OCI-LY3 (cell line): ENCODE measurements at regions not wholly inside any gene's neighbourhood (a gene's known extent, or its start where the extent isn't known, plus 50 kb on each side); places are given as distances from the start of the nearest gene placed in this dataset.

ENCODE experiments used
- H2AFZ ChIP-seq: fragments of 200-600, 300-600 bp; shearing (Covaris generic); 2 replicates; pipeline ENCODE4 v1.6.0; 2014; ENCODE audit warnings: antibody characterized with exemption, low read depth, low read length
- H3K27ac ChIP-seq: fragments of 200-600, 300-600 bp; sonication (generic); 2 replicates; pipeline ENCODE4 v1.5.1; 2014; ENCODE audit warnings: mild to moderate bottlenecking, low read length, moderate library complexity, mixed read lengths
- H3K27me3 ChIP-seq: fragments of 200-600, 300-600 bp; sonication (generic); 2 replicates; pipeline ENCODE4 v1.6.1; 2014; ENCODE audit warnings: low read depth, low read length, mixed read lengths
- H3K36me3 ChIP-seq: fragments of 200-600, 300-600 bp; sonication (generic); replicated peaks from 2 replicates; pipeline ENCODE3; 2014; ENCODE audit warnings: low read depth, low read length, mixed read lengths
- H3K4me1 ChIP-seq: fragments of 300-600, 200-600 bp; sonication (generic); 2 replicates; pipeline ENCODE4 v1.6.1; 2014; ENCODE audit warnings: low read length, mixed read lengths
- H3K4me2 ChIP-seq: fragments of 200-600, 300-600 bp; sonication (generic); 2 replicates; pipeline ENCODE4 v1.6.1; 2014; ENCODE audit warnings: low read length, mixed read lengths
- H3K4me3 ChIP-seq: fragments of 300-600, 200-600 bp; sonication (generic); 2 replicates; pipeline ENCODE4 v1.5.1; 2014; ENCODE audit warnings: antibody characterized with exemption, mild to moderate bottlenecking, low read length, moderate library complexity
- H3K79me2 ChIP-seq: fragments of 300-600, 200-600 bp; shearing (Covaris generic); 2 replicates; pipeline ENCODE4 v1.6.1; 2014; ENCODE audit warnings: mild to moderate bottlenecking, low read length, mixed read lengths
- H3K9ac ChIP-seq: fragments of 300-600, 200-600 bp; shearing (Covaris generic); 2 replicates; pipeline ENCODE4 v1.6.0; 2014; ENCODE audit warnings: mild to moderate bottlenecking, low read length, moderate library complexity
- H3K9me3 ChIP-seq: fragments of 200-600, 300-600 bp; shearing (Covaris generic); 2 replicates; pipeline ENCODE4 v1.6.1; 2014; ENCODE audit warnings: low read length, mixed read lengths; ENCODE audit not compliant: insufficient read depth
- H4K20me1 ChIP-seq: fragments of 200-600, 300-600 bp; sonication (generic); 2 replicates; pipeline ENCODE4 v1.6.1; 2016; ENCODE audit warnings: low read length, mixed read lengths; ENCODE audit not compliant: insufficient read depth
- CTCF ChIP-seq: fragments of 200-600, 300-600 bp; sonication (generic); IDR thresholded peaks from 2 replicates; pipeline ENCODE4 v1.5.1; 2014; ENCODE audit warnings: antibody characterized with exemption, low read length, low read depth
- EZH2phosphoT487 ChIP-seq: fragments of 200-600 bp; shearing (Covaris generic); IDR thresholded peaks from 2 replicates; pipeline ENCODE4 v1.6.1; 2018; ENCODE audit warnings: antibody characterized with exemption, mixed run types, low read depth

- Histone ChIP-seq H4K20me1 (no peaks in the 10 kb centered on the region), H3K27ac (no peak overlapping the region), H3K4me2 (no peak overlapping the region), H3K36me3 (no peaks in the 10 kb centered on the region), H2AFZ (no peak overlapping the region), H3K27me3 (no peaks in the 10 kb centered on the region), H3K4me3 (no peak overlapping the region), H3K4me1 (peaks cover 12% of the 10 kb centered on the region; the same call in 1 of the 2 replicates), H3K9me3 (no peaks in the 10 kb centered on the region), H3K9ac (no peak overlapping the region), H3K79me2 (no peaks in the 10 kb centered on the region)
- TF ChIP-seq CTCF: no peak
- TF ChIP-seq EZH2phosphoT487: no peak
Measured at GRCh38 chr5:120084543-120084870, 379.6 kb upstream of the PRR16 start.

GRCh38 chr5:120086081-120086480 is 378.0 kb upstream of the PRR16 start:
- Histone ChIP-seq H3K9me3 (no peaks in the 10 kb centered on the region), H3K27ac (no peak overlapping the region), H3K27me3 (no peaks in the 10 kb centered on the region), H4K20me1 (no peaks in the 10 kb centered on the region), H3K4me1 (peaks cover 12% of the 10 kb centered on the region; the same call in 1 of the 2 replicates), H3K9ac (no peak overlapping the region), H2AFZ (no peak overlapping the region), H3K36me3 (no peaks in the 10 kb centered on the region), H3K4me3 (no peak overlapping the region), H3K4me2 (no peak overlapping the region), H3K79me2 (no peaks in the 10 kb centered on the region)
- TF ChIP-seq CTCF (no peak), EZH2phosphoT487 (no peak)

GRCh38 chr5:120088412-120088811 is 375.7 kb upstream of the PRR16 start:
- Histone ChIP-seq H3K9me3 (no peaks in the 10 kb centered on the region), H4K20me1 (no peaks in the 10 kb centered on the region), H3K36me3 (no peaks in the 10 kb centered on the region), H3K4me2 (no peak overlapping the region), H3K27me3 (no peaks in the 10 kb centered on the region), H3K4me3 (no peak overlapping the region), H3K4me1 (peaks cover 15% of the 10 kb centered on the region), H2AFZ (no peak overlapping the region), H3K9ac (no peak overlapping the region), H3K27ac (no peak overlapping the region), H3K79me2 (no peaks in the 10 kb centered on the region)
- TF ChIP-seq EZH2phosphoT487 (no peak), CTCF (no peak)

- H3K9ac ChIP-seq: no peak overlapping the region
- no peak overlapping the region for H3K4me3 ChIP-seq
- H2AFZ ChIP-seq: no peak overlapping the region
- no peaks in the 10 kb centered on the region for H4K20me1 ChIP-seq
- no peak overlapping the region for H3K4me2 ChIP-seq
- peaks cover 15% of the 10 kb centered on the region for H3K4me1 ChIP-seq
- no peaks in the 10 kb centered on the region for H3K9me3 ChIP-seq
- TF ChIP-seq CTCF (no peak), EZH2phosphoT487 (no peak)
- H3K27me3 ChIP-seq: no peaks in the 10 kb centered on the region
- no peaks in the 10 kb centered on the region for H3K79me2 ChIP-seq
- H3K36me3 ChIP-seq: no peaks in the 10 kb centered on the region
- no peak overlapping the region for H3K27ac ChIP-seq
Measured at GRCh38 chr5:120088836-120089235, 375.3 kb upstream of the PRR16 start.
